ENCODE measurements at regions not wholly inside any gene's neighbourhood (a gene's known extent, or its start where the extent isn't known, plus 50 kb on each side); places are given as distances from the start of the nearest gene placed in this dataset. TPM values are rescaled to one million over a fixed set of nuclear protein-coding genes. Genes with fewer than 3 reads are reported as not detected.

Small RNA genes lying in the stretch of these regions (small RNA-seq; reads per million reads assigned to genes)
- gene RF00019 (not detected), gene TIMM8BP2 (not detected)
